Uterus (tissue), 3 donors: ENCODE measurements at regions not wholly inside any gene's neighbourhood (a gene's known extent, or its start where the extent isn't known, plus 50 kb on each side); places are given as distances from the start of the nearest gene placed in this dataset.
"Not testable (repeated sequence)": the region's sequence is repeated elsewhere in the genome, so short reads cannot be mapped to it uniquely, and the experiment has no call there.

Source experiments
- DNase-seq, 2 donors: peaks; one replicate each; pipeline ENCODE4 v3.0.0-alpha.2; 2019 to 2020
- H3K27ac ChIP-seq, 2 donors: fragments of 200-600 bp; sonication (generic); 1 replicate in 1 of 2; 2 replicates in 1 of 2; pipeline ENCODE4 v1.5.1; 2016 to 2018
- H3K27me3 ChIP-seq, 2 donors: fragments of 200-600 bp; sonication (generic); one replicate each; pipeline ENCODE4 v1.5.1; 2018 to 2019; ENCODE audit warnings: control low read depth in 1 of 2
- H3K36me3 ChIP-seq, 2 donors: fragments of 200-600 bp; sonication (generic); one replicate each; pipeline ENCODE4 v1.5.1; 2019; ENCODE audit warnings: control low read depth in 1 of 2
- H3K4me1 ChIP-seq, 2 donors: fragments of 200-600 bp; sonication (generic); one replicate each; pipeline ENCODE4 v1.5.1; 2018 to 2019; ENCODE audit warnings: control low read depth in 1 of 2
- H3K4me3 ChIP-seq, 2 donors: fragments of 200-600 bp; sonication (generic); 1 replicate in 1 of 2; 2 replicates in 1 of 2; pipeline ENCODE4 v1.5.1; 2018 to 2019; ENCODE audit warnings: mild to moderate bottlenecking in 1 of 2
- H3K9me3 ChIP-seq, 2 donors: fragments of 200-600 bp; sonication (generic); one replicate each; pipeline ENCODE4 v1.5.1; 2019; ENCODE audit warnings: control low read depth in 1 of 2
- CTCF ChIP-seq, 4 experiments: fragments of 200-600 bp in 2 of 4; fragments of 450-650 bp in 2 of 4; sonication (generic) in 2 of 4; IDR thresholded peaks; one replicate each; pipeline ENCODE4 v1.5.1; 2016 to 2019; ENCODE audit warnings: antibody characterized with exemption in 4 of 4, mild to moderate bottlenecking in 2 of 4, moderate library complexity in 1 of 4
- POLR2A ChIP-seq, 2 donors: fragments of 450-650 bp; IDR thresholded peaks; one replicate each; pipeline ENCODE4 v1.6.1; 2016; ENCODE audit warnings: antibody characterized with exemption in 2 of 2, mild to moderate bottlenecking in 1 of 2, moderate library complexity in 1 of 2
- intact Hi-C: fragments of 100-400 bp; cut with DNase I; formaldehyde crosslinking; loops from one replicate; pipeline ENCODE4 v1.15.1; 2023; ENCODE audit warnings: low total_unique reads
- donor health status: DM: yes; HTN: yes; CAD: no.

- H3K36me3 ChIP-seq, intact Hi-C loops, H3K9me3 ChIP-seq, H3K4me3 ChIP-seq, H3K27ac ChIP-seq, H3K27me3 ChIP-seq, DNase-seq, H3K4me1 ChIP-seq: not testable (repeated sequence)
These were observed 172.8 kb downstream of the CRPPA start for GRCh38 chr7:16248556-16248955.

GRCh38 chr7:16244469-16244868 lies 176.9 kb downstream of the CRPPA start:
- no peaks in the 10 kb centered on the region for H3K27me3 ChIP-seq
- H3K9me3 ChIP-seq, result no peaks in the 10 kb centered on the region
- no peak for DNase-seq
- intact Hi-C loops, result no loop called here
- TF ChIP-seq CTCF (IDR thresholded peaks at IDR 0.05) (no peak), POLR2A (IDR thresholded peaks at IDR 0.05) (no peak)
- H3K36me3 ChIP-seq, result no peaks in the 10 kb centered on the region
- no peak overlapping the region for H3K4me3 ChIP-seq
- no peaks in the 10 kb centered on the region for H3K4me1 ChIP-seq
- H3K27ac ChIP-seq, result no peak overlapping the region

- H3K4me3 ChIP-seq, result no peak overlapping the region
- H3K9me3 ChIP-seq, result no peaks in the 10 kb centered on the region
- no peaks in the 10 kb centered on the region for H3K27me3 ChIP-seq
- H3K4me1 ChIP-seq, result no peaks in the 10 kb centered on the region
- no peak for TF ChIP-seq CTCF (IDR thresholded peaks at IDR 0.05)
- no peak for TF ChIP-seq POLR2A (IDR thresholded peaks at IDR 0.05)
- no peak for DNase-seq
- H3K27ac ChIP-seq, result no peak overlapping the region
- intact Hi-C loops, result no loop called here
- H3K36me3 ChIP-seq, result no peaks in the 10 kb centered on the region
These were observed 178.4 kb downstream of the CRPPA start for GRCh38 chr7:16242920-16243319.

- no peak overlapping the region for H3K4me3 ChIP-seq
- H3K9me3 ChIP-seq, result no peaks in the 10 kb centered on the region
- intact Hi-C loops, result no loop called here
- TF ChIP-seq POLR2A (IDR thresholded peaks at IDR 0.05), result no peak
- no peak for TF ChIP-seq CTCF (IDR thresholded peaks at IDR 0.05)
- DNase-seq, result no peak
- no peak overlapping the region for H3K27ac ChIP-seq
- no peaks in the 10 kb centered on the region for H3K36me3 ChIP-seq
- no peaks in the 10 kb centered on the region for H3K4me1 ChIP-seq
- H3K27me3 ChIP-seq, result no peaks in the 10 kb centered on the region
These were observed 180.3 kb downstream of the CRPPA start for GRCh38 chr7:16241017-16241416.

GRCh38 chr7:16236381-16236780 lies 185.0 kb downstream of the CRPPA start:
- Histone ChIP-seq H3K4me1 (no peaks in the 10 kb centered on the region), H3K27me3 (no peaks in the 10 kb centered on the region), H3K4me3 (no peak overlapping the region), H3K27ac (no peak overlapping the region), H3K9me3 (peaks cover 0 to 6% of the 10 kb centered on the region in 2 donors), H3K36me3 (no peaks in the 10 kb centered on the region)
- TF ChIP-seq CTCF (IDR thresholded peaks at IDR 0.05) (no peak), POLR2A (IDR thresholded peaks at IDR 0.05) (no peak)
- intact Hi-C loops, result no loop called here
- DNase-seq, result no peak
